ENCODE measurements at regions not wholly inside any gene's neighbourhood (a gene's known extent, or its start where the extent isn't known, plus 50 kb on each side); places are given as distances from the start of the nearest gene placed in this dataset.

DNA sequence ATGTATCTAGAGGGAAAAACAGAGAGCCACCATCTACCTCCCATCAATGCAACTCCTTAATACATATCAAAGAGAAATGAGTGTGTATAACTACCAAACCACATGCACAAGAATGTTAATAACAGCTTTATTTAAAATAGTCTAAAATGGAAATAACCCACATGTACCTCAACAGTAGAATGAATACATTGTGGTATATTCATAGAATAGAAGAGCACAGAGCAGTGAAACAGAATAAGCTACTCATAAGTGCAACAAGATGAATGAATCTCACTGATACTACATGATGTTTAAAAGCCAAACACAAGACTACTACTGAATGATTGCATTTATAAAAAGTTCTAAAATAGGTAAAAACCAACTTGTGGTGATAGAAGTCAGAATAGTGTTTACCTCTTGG is 232.5 kb downstream of the BTG1 start:
- no peak overlapping the region for H3K4me3 ChIP-seq (ENCODE audit: low read length)
- no peak for TF ChIP-seq ZNF274 (IDR thresholded peaks at IDR 0.05; ENCODE audit: low read depth, low read length)

DNA sequence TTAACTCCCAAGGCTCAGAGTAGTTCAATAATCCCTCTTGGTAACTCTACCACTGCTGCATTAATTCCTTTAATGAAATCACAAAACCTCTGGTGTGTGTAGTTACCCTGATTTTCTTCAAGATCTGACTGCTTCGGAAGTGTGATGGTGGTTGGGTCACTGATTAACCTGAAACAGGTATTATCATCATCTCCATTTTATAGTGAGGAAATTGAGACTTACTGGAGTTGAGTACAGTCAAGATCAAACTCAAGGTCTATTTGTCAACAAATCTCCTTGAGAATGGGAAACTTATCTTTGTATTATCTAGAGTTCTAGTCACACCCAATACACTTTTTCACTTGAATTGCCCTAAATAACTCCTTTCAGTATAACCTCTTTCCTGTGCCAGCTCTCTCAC is 233.5 kb downstream of the BTG1 start:
- no peak overlapping the region for H3K4me3 ChIP-seq (ENCODE audit: low read length)
- no peak for TF ChIP-seq ZNF274 (IDR thresholded peaks at IDR 0.05; ENCODE audit: low read depth, low read length)

DNA sequence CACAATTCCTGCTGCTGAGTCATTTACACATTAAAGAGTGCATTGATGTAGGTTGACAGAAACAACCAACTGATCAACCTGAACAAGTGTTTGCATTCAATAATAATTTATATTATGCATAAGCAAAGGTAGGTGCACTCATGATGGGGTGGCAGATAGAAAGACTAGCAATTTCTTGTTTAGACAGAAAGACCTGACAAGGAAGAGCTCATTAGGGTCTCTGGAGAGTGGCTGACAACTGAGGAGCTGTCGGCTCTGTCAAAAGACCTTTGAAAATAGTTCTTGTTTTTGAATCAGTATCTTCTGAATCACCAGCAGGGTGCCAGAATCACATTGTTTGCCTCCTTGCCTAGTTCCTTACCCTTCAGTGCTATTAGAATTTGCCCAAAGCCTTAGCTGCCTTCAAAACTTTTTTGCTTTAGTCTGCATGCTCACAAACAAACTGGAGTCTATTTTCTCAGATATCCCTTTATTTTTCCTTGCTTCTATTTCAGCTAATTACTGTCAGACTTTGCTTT is 234.7 kb downstream of the BTG1 start:
- no peak for TF ChIP-seq ZNF274 (IDR thresholded peaks at IDR 0.05; ENCODE audit: low read depth, low read length)

DNA sequence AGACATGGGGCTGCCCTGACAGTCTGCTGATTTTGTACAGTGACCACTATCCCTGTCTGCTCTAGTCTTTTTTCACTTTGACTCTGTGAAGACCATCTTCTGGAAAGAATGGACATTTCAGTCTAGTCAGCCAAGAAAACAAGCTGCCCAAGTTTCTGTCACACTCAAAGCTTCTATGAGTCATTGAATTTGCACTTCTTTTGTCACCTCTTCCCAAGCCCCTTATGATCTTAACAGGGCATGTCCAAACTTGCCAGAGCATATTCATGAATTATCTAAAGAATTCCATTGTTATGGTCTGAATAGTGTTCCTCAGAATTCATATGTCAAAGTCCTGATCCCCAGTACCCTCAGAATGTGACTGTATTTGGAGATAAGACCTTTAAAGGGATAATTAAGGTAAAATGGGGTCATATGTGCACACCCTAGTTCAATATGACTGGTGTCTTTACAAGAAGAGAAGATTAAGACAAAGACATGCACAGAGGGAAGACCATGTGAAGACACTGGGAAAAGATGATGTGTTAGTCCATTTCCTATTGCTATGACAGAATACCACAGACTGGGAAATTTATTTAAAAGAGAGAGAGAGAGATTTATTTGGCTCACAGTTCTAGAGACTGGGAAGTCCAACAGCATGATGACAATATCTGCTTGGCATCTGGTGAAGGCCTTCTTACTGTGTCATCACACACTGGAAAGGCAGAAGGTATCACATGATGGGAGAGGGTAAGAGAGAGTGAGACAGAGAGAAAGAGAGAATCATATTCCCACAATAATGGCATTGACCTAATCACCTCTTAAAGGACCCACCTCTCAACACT is 242.6 kb downstream of the BTG1 start:
- no peak for TF ChIP-seq ZNF274 (IDR thresholded peaks at IDR 0.05; ENCODE audit: low read depth, low read length)
- H3K4me3 ChIP-seq (ENCODE audit: low read length): no peak overlapping the region

More for the DNA sequence above, 234.7 kb downstream of the BTG1 start:
- no peak overlapping the region for H3K4me3 ChIP-seq (ENCODE audit: low read length)

DNA sequence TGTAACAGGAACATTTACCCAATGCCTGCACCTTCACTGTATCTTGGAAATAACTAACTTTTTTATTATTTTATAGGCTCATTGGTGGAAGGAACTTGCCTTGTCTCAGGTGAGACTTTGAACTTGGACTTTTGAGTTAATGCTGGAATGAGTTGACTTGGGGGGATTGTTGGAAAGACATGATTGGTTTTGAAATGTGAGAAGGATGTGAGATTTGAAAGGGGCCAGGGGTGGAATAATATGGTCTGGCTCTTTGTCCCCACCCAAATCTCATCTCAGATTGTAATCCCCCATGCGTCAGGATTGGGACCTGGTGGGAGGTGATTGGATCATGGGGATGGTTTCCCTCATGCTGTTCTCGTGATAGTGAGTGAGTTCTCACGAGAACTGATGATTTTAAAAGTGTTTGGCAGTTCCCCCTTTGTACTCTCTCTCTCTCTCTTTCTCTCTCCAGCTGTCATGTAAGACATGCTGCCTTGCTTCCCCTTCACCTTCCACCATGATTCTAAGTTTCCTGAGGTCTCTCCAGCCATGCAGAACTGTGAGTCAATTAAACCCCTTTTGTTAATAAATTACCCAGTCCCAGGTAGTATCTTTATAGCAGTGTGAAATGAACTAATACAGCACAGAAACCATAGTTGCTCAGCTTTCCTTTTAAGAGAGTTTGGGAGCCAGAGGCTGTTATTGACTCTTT is 244.1 kb downstream of the BTG1 start:
- no peak for TF ChIP-seq ZNF274 (IDR thresholded peaks at IDR 0.05; ENCODE audit: low read depth, low read length)

DNA sequence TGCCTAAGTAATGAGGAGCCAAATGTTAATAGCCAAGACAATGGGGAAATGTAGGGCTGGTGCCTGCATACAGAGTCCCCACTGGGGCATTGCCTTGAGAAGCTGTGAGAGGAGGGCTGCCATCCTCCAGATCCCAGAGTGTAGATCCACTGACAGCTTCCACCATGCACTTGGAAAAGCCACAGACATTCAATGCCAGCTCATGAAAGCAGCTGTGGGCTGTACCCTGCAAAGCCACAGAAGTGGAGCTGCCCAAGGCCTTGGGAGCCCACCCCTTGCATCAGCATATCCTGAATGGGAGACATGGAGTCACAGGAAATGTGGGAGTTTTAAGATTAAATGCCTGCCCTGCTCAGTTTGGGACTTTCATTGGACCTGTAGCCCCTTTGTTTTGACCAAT is 244.7 kb downstream of the BTG1 start:
- no peak overlapping the region for H3K4me3 ChIP-seq (ENCODE audit: low read length)
- no peak for TF ChIP-seq ZNF274 (IDR thresholded peaks at IDR 0.05; ENCODE audit: low read depth, low read length)

More for the DNA sequence above, 244.1 kb downstream of the BTG1 start:
- no peak overlapping the region for H3K4me3 ChIP-seq (ENCODE audit: low read length)

DNA sequence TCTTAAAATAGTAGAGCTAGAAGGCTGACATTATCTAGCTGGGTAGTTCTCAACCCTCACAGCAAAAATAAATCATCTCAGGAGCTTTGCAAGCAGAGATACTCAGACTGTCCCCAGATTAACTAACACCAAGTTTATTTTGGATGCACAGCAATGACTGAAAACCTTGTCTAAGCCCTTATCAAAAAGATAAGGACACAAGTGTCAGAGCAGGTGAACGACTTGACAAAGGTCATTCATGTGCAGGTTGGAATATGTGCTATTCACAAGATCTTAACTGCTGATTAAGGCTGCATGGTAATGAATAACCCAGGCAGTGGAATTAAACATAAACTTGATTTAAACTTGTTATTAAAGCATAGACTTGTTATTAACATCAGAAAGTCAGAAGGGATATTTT is 246.6 kb downstream of the BTG1 start:
- H3K4me3 ChIP-seq (ENCODE audit: low read length): no peak overlapping the region
- TF ChIP-seq ZNF274 (IDR thresholded peaks at IDR 0.05; ENCODE audit: low read depth, low read length): no peak

GRCh38 chr12:91897025-91897515 is 248.6 kb downstream of the BTG1 start:
- no peak overlapping the region for H3K4me3 ChIP-seq (ENCODE audit: low read length)
- TF ChIP-seq ZNF274 (IDR thresholded peaks at IDR 0.05; ENCODE audit: low read depth, low read length): no peak

DNA sequence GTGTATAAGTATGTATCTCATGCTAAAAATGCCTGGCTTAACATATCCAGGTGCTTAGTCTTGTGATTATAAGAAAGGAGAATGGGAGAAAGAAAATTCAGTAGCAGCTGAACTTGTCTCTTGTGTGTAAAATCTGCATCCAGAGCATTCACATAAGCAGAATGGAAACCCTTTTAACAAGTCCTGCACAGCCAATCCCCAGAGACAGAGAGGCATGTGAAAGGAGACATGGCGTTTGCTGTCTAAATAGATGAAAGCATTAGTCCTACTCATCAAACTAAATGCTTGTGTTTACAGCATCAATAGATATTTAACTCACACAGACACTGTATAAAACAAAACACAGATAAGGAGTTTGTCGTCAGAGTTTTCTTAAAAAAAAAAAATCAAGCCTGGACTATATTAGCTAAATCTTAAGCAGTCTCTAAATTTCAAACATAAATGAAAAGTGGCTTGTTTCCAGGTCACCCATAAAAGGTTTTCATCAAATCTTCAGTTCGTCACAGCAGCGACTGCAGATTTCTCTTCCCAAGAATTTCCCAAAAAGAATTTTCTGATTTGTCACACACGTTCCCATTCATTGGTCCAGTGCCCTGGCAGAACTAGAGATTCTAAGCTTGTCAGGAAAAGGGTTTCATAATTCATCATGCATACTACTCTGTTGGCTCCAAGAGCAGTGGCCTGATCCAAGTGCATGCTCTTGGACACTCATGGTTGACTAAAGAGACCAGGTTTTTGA is 249.2 kb downstream of the BTG1 start:
- H3K4me3 ChIP-seq (ENCODE audit: low read length): no peak overlapping the region
- no peak for TF ChIP-seq ZNF274 (IDR thresholded peaks at IDR 0.05; ENCODE audit: low read depth, low read length)

- TF ChIP-seq ZNF274 (IDR thresholded peaks at IDR 0.05; ENCODE audit: low read depth, low read length): no peak
These were observed 250.7 kb downstream of the BTG1 start for GRCh38 chr12:91894911-91895310.

GRCh38 chr12:91893476-91893875 is 252.2 kb downstream of the BTG1 start:
- H3K4me3 ChIP-seq (ENCODE audit: low read length): no peak overlapping the region
- no peak for TF ChIP-seq ZNF274 (IDR thresholded peaks at IDR 0.05; ENCODE audit: low read depth, low read length)

More at GRCh38 chr12:91894911-91895310, 250.7 kb downstream of the BTG1 start:
- no peak overlapping the region for H3K4me3 ChIP-seq (ENCODE audit: low read length)

- TF ChIP-seq ZNF274 (IDR thresholded peaks at IDR 0.05; ENCODE audit: low read depth, low read length): no peak
- no peak overlapping the region for H3K4me3 ChIP-seq (ENCODE audit: low read length)
These were observed 253.4 kb downstream of the BTG1 start for GRCh38 chr12:91892081-91892855.

DNA sequence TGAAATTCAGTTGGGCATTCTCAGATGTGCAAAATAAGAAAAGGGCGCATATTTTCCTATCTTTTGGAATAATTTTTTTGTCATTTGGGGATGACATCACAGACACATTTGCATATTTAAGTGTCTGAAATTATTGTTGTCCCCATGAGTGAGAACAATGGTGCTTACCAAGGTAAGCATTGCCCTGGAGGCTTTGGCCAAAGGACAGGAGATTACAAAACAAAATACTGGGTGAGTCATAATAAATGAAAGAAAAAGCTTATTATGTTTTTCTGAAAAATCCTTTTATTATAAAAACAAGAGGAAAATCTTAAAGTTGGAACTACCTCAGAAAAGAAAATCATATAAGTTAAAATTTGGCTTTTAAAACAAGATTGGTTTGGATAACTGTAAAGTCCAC is 254.9 kb downstream of the BTG1 start:
- no peak overlapping the region for H3K4me3 ChIP-seq (ENCODE audit: low read length)
- TF ChIP-seq ZNF274 (IDR thresholded peaks at IDR 0.05; ENCODE audit: low read depth, low read length): no peak
